ENCODE measurements at regions not wholly inside any gene's neighbourhood (a gene's known extent, or its start where the extent isn't known, plus 50 kb on each side); places are given as distances from the start of the nearest gene placed in this dataset.

DNA sequence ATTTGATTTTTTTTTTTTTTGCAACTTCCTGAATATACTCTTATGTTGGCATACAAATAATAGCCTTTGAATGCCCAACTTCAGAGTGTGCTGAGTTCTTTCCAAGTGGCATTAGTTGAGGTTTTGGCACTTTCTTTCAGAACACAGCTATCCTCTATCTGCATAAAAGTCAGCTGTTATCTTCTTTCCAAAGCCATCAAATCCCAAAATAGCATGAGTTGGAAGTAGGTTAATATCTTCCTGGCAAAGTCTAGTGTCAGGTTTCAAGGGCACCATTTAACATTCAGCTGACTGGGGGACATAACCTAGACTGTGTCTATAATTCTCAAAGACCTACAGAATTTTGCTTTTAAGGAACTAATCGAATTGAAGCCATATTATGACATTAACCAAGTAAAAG is 223.9 kb downstream of the PLPP3 start:
- no peak for DNase-seq (ENCODE audit: low spot score)

GRCh38 chr1:56345831-56346230 is 233.5 kb downstream of the PLPP3 start:
- no peak for DNase-seq (ENCODE audit: low spot score)

- no peak for DNase-seq (ENCODE audit: low spot score)
These were observed 238.4 kb downstream of the PLPP3 start for GRCh38 chr1:56340977-56341376.

DNA sequence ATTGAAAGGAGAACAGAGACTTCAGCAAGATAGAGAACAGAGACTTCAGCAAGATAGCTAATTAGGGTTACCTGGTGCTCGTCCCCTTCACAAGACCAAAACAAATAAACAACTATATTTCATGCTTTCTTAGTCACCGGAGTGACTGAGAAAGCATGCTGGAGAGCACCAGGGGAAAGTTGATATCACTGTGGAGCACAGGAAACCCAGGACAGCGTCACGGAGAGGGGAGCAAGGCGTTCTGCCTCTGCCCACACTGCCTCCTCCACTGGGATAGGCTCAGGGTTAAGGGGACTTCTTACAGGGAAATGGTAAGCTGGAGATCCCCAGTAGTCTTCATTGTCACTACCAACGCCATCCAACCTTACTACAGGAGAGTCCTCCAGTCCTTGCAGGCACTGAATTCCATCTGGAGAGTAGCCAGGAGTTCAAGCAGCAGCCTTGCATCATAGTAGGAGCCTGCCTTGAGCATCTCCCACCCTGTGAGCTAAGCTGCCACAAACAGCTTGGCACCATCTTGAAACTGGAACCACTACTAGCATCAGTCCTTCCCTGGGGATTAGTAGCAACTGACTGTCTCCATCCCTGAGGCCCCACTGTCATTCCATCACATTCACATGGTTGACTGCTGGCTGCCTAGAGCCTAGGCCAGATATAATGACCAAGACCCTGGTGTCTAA is 239.4 kb downstream of the PLPP3 start:
- no peak for DNase-seq (ENCODE audit: low spot score)

DNA sequence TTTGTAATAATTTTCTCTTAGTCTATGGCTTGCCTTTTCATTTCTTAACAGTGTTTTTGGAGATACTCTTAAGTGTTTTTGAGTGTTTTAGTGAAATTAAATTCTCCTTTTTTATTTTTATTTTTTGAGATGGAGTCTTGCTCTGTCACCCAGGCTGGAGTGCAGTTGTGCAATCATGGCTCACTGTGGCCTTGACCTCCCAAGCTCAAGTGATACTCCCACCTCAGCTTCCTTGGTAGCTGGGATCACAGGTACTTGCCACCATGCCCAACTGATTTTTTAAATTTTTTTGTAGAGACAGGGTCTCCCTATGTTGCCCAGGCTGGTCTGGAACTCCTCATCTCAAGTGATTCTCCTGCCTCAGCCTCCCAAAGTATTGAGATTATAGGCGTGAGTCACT is 240.3 kb downstream of the PLPP3 start:
- no peak for DNase-seq (ENCODE audit: low spot score)

DNA sequence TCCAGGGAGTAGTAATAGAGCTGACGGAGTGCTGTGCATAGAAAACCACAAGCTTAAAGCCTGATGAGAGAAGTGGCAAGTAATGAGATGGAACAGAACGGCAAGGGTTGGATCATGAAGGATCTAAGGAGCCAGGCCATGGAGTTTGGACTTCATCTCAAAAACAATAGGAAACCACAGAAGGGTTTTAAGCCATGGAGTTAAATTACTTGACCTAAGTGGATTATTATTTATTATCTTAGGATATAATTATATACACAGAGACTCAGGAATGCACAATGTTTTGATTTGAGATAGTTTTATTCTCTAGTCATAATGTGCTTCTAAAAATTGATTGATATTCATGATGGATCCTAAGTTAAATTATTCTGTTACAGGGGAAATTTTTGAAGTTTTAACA is 242.4 kb downstream of the PLPP3 start:
- DNase-seq (ENCODE audit: low spot score) = no peak

DNA sequence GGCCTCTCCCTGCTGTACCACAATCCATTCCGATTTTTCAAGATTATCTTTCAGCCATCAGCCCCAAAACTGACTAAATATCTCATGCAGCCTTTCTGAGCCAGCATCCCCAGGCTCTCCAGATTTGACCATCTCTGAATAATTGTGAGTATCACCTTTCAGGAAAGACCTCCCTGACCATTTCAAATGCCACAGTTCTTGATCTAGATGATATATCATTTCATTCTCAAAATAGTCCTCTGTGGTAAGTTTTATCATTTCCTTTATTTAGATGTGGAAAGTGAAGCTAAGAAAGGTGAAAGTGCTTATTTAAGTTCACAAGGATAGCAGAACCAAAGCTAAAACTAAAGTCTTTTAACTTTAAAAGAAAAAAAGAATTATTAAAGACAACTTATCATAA is 244.0 kb downstream of the PLPP3 start:
- no peak for DNase-seq (ENCODE audit: low spot score)

DNA sequence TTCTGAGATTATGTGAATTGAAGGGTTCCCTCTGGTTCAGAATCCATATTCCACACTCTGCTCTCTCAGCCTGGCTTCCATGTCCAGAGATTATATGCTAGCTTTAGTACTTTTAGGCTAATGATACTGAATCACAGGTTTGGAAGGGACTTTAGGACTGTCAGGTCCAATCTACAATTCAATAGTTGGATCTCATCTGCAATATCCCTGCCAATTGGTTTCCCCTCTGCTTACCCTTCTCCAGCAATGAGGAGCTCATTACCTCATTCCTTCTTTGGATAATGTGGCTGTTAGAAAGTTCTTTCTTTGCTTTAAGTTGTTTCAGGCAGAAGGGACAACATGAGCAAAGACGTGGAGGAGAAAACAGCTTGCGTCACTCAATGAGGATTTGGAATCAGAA is 245.3 kb downstream of the PLPP3 start:
- no peak for DNase-seq (ENCODE audit: low spot score)

DNA sequence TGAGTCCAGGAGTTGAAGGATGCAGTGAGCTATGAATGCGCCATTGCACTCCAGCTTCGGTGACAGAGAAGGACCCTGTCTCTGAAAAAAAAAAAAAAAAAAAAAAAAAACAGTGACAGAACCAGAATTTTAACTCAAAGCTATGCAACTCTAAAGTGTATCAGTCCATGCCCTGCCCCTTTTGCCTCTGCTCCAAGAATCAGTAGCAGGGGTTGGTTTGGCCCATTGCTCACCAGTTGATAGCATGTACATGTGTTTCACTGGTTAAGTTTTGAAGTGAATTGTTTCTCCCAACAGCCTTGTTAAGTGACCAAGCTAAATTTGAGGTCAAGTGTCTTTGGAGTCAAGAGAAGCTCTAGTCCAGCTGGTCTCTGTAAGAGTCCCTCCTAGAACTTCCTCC is 245.9 kb downstream of the PLPP3 start:
- DNase-seq (ENCODE audit: low spot score) = no peak

DNA sequence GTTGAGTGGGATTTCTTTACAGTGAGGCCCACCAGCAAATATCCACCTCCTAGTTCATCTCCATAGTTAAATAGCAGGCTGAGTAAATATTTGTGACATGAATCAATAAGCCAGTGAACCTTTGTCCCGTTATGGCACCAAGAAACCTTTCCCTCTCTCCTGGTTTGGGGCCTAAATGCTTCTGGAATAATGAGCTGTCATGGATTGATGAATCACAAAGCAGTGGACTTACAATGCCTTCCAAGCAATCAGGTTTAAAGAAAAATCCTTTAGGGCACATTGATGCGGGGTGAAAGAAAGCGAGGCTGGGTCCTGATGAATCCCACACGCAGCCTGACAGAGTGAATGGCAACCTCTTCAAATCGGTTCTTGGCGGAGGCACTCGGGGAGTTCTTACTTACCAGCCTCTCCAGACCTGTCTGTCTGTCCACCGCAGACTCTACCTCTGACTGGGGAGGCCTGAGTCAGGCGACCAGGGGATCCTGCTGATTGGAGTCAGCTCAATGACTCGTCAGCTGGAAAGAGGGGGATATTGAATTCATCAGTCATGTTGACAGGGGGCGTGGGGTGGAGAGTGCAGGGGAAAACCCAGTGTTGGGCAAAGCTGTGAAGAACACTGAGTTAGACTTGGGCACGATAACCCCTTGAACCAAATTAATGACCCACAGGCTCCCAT is 247.3 kb downstream of the PLPP3 start:
- DNase-seq (ENCODE audit: low spot score) = no peak

- DNase-seq (ENCODE audit: low spot score) = no peak
These were observed 248.0 kb downstream of the PLPP3 start for GRCh38 chr1:56331207-56331891.

- DNase-seq (ENCODE audit: low spot score) = no peak
These were observed 248.9 kb downstream of the PLPP3 start for GRCh38 chr1:56330391-56331026.

DNA sequence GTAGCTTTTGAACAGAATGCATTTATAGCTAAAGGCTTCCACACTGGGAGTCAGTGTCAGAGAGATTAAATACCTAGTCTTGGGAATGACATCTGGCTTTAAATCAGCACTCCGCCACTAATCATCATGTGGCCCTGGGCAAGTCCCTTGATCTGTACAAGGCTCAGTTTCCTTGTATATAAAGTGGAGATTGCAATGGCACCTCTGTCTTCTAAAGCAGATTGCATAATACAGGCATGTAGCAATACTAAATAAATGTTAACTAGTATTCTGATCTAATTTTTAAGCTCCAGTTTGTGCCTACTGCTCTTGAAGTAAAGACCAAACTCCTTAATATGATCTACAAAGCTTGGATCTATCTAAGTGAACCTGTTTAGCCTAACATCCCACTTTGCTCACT is 249.4 kb downstream of the PLPP3 start:
- no peak for DNase-seq (ENCODE audit: low spot score)

- DNase-seq (ENCODE audit: low spot score) = no peak
These were observed 252.2 kb downstream of the PLPP3 start for GRCh38 chr1:56327195-56327594.

- no peak for DNase-seq (ENCODE audit: low spot score)
These were observed 253.3 kb downstream of the PLPP3 start for GRCh38 chr1:56326056-56326455.

- no peak for DNase-seq (ENCODE audit: low spot score)
These were observed 254.9 kb downstream of the PLPP3 start for GRCh38 chr1:56324504-56324903.

DNA sequence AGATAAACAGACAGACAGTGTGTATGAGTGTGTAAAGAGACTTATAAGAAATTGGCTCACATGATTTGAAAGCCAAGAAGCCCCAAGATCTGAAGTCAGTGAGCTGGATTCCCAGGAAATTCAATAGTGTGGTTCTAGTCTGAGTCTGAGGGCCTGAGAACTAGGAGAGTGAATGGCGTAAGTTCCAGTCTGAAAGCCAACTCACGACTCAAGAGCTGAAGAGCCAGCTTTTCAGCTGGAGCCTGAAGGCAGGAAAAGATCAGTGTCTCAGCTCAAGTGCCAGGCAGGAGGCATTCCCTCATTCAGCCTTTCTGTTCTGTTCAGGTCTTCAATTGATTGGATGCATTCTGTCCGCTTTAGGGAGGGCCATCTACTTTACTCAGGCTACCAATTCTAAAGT is 257.2 kb downstream of the PLPP3 start:
- no peak for DNase-seq (ENCODE audit: low spot score)

- DNase-seq (ENCODE audit: low spot score) = no peak
These were observed 258.2 kb downstream of the PLPP3 start for GRCh38 chr1:56321150-56321490.

GRCh38 chr1:56320464-56321149 is 258.8 kb downstream of the PLPP3 start:
- no peak for DNase-seq (ENCODE audit: low spot score)

DNA sequence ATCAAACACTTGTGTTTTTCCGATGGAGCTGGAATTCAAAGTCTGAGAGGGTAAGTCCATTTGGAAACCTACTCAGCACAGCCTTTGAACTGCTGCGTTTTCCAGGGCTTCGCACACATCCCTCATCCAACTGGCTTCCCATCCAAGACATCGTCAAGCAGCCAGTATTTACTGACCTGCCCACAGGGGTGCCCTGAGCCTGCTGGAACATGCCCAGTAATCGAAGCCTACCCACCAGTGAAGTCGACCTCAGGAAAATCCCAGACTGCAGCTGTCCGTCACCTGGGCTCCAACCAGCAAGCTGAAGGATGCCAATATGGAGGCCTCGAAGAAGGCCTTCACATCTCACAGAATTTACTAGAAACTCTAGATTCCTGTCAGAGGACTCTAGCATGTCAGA is 261.6 kb downstream of the PLPP3 start:
- DNase-seq (ENCODE audit: low spot score) = no peak

- DNase-seq (ENCODE audit: low spot score) = no peak
These were observed 263.9 kb downstream of the PLPP3 start for GRCh38 chr1:56315293-56315942.

DNA sequence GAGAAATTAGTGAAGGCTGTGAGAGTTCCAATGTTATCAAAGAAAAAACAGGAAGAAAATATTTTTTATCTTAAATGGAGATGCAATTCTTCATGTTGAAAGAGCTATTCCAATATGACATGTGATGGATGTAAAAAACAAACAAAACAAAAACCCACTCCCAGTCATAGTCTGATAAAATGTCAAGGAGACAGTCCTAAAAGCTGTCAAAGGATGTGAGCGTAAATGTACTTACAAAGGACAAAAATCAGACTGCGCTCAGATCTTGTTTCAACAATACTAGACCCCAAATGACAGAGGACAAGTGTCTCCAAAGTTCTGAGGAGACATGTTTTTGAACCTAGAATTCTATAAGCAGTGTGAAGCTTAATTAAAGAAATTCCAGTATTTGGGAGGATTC is 265.8 kb downstream of the PLPP3 start:
- no peak for DNase-seq (ENCODE audit: low spot score)
